22Rv1 (cell line): ENCODE measurements at regions not wholly inside any gene's neighbourhood (a gene's known extent, or its start where the extent isn't known, plus 50 kb on each side); places are given as distances from the start of the nearest gene placed in this dataset.

ENCODE experiments used
- CTCF ChIP-seq: fragments of 450-650 bp; IDR thresholded peaks from 2 replicates; pipeline ENCODE4 v1.5.1; 2017; ENCODE audit warnings: mild to moderate bottlenecking
- ZFX ChIP-seq: fragments of 450-650 bp; IDR thresholded peaks from 2 replicates; pipeline ENCODE4 v1.6.1; 2017; ENCODE audit warnings: antibody characterized with exemption, borderline replicate concordance

GRCh38 chr6:115554060-115554459 lies 506.6 kb downstream of the FRK start:
- TF ChIP-seq CTCF: no peak
- TF ChIP-seq ZFX: no peak
